ENCODE measurements at regions not wholly inside any gene's neighbourhood (a gene's known extent, or its start where the extent isn't known, plus 50 kb on each side); places are given as distances from the start of the nearest gene placed in this dataset.
"Not testable (repeated sequence)": the region's sequence is repeated elsewhere in the genome, so short reads cannot be mapped to it uniquely, and the experiment has no call there.

DNA sequence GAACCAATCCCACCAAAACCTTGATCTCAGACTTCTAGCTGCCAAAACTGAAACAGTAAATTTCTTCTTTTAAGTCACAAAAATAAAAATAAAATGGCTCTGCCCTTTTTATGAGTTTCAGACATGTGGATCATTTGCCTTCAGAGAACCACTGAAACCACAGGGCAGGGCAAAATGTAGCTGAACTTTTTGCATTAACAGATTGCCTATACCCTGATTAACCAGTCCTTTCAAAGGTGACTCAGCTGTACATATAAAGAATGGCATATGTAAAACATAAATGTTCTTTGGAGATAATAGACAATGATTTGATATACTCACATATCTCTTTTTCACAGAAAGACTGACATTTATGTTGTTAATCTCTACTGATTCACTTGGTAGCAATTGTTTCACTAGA, 187.1 kb upstream of the GRIN3A start (continued):
- TF ChIP-seq, protein P1, sequence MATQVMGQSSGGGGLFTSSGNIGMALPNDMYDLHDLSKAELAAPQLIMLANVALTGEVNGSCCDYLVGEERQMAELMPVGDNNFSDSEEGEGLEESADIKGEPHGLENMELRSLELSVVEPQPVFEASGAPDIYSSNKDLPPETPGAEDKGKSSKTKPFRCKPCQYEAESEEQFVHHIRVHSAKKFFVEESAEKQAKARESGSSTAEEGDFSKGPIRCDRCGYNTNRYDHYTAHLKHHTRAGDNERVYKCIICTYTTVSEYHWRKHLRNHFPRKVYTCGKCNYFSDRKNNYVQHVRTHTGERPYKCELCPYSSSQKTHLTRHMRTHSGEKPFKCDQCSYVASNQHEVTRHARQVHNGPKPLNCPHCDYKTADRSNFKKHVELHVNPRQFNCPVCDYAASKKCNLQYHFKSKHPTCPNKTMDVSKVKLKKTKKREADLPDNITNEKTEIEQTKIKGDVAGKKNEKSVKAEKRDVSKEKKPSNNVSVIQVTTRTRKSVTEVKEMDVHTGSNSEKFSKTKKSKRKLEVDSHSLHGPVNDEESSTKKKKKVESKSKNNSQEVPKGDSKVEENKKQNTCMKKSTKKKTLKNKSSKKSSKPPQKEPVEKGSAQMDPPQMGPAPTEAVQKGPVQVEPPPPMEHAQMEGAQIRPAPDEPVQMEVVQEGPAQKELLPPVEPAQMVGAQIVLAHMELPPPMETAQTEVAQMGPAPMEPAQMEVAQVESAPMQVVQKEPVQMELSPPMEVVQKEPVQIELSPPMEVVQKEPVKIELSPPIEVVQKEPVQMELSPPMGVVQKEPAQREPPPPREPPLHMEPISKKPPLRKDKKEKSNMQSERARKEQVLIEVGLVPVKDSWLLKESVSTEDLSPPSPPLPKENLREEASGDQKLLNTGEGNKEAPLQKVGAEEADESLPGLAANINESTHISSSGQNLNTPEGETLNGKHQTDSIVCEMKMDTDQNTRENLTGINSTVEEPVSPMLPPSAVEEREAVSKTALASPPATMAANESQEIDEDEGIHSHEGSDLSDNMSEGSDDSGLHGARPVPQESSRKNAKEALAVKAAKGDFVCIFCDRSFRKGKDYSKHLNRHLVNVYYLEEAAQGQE (IDR thresholded peaks at IDR 0.05), result no peak
- no peak for TF ChIP-seq RAD21 (IDR thresholded peaks at IDR 0.05)
- TF ChIP-seq HNF4G (IDR thresholded peaks at IDR 0.05), result no peak
- TF ChIP-seq EGR1 (IDR thresholded peaks at IDR 0.05; ENCODE audit: low read depth in 2 of 2), result no peak
- TF ChIP-seq SP1 (IDR thresholded peaks at IDR 0.05), result no peak

DNA sequence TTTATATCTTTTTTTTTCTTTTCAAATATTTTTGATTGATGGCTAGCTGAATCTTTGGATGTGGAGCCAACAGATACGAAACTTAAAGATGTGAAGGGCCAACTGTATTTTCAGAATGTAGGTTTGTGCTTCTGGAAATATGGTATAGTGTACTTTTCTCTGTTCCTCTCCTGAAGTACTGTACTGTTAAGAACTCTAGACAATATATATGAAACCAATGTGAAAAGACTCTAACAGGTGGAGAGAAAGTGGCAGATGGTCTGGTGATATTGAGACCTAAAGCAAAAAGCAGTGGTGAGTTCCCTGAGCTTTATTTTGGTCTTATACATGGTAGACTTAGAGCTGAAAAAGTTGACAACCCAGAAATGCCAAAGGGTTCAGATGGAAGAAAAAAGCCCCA, 185.0 kb upstream of the GRIN3A start:
- no peak overlapping the region for H3K27ac ChIP-seq (ENCODE audit: low read depth in 1 of 2, low read length in 2 of 2)
- H3K9ac ChIP-seq (ENCODE audit: low read depth in 1 of 2, low read length in 2 of 2), result no peak overlapping the region
- H3K4me3 ChIP-seq (ENCODE audit: low read depth in 1 of 3, low read length in 3 of 3), result no peak overlapping the region
- WGBS, result 93% methylated on average over 1 of the region's 1 CpG
- no peaks in the 10 kb centered on the region for H3K36me3 ChIP-seq (ENCODE audit: control insufficient read depth in 4 of 4, insufficient read depth in 3 of 4, low read depth in 1 of 4, low read length in 3 of 4)
- H3K4me1 ChIP-seq (ENCODE audit: control insufficient read depth in 4 of 4, insufficient read depth in 4 of 4, low read length in 3 of 4), result no peaks in the 10 kb centered on the region
- TF ChIP-seq RXRA (IDR thresholded peaks at IDR 0.05) (no peak), ZBTB33 (IDR thresholded peaks at IDR 0.05) (no peak), JUND (IDR thresholded peaks at IDR 0.05) (no peak), TAF1 (conservative IDR thresholded peaks at IDR 0.05) (no peak)
- TF ChIP-seq, protein P2, sequence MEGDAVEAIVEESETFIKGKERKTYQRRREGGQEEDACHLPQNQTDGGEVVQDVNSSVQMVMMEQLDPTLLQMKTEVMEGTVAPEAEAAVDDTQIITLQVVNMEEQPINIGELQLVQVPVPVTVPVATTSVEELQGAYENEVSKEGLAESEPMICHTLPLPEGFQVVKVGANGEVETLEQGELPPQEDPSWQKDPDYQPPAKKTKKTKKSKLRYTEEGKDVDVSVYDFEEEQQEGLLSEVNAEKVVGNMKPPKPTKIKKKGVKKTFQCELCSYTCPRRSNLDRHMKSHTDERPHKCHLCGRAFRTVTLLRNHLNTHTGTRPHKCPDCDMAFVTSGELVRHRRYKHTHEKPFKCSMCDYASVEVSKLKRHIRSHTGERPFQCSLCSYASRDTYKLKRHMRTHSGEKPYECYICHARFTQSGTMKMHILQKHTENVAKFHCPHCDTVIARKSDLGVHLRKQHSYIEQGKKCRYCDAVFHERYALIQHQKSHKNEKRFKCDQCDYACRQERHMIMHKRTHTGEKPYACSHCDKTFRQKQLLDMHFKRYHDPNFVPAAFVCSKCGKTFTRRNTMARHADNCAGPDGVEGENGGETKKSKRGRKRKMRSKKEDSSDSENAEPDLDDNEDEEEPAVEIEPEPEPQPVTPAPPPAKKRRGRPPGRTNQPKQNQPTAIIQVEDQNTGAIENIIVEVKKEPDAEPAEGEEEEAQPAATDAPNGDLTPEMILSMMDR (IDR thresholded peaks at IDR 0.05; ENCODE audit: low read depth, low read length, missing input control), result no peak
- no peaks in the 10 kb centered on the region for H3K27me3 ChIP-seq (ENCODE audit: control insufficient read depth in 4 of 4, insufficient read depth in 4 of 4, low read length in 3 of 4)
- DNase-seq (ENCODE audit: low spot score), result no peak
- no peaks in the 10 kb centered on the region for H3K9me3 ChIP-seq (ENCODE audit: control insufficient read depth in 4 of 4, low read length in 3 of 4)

DNA sequence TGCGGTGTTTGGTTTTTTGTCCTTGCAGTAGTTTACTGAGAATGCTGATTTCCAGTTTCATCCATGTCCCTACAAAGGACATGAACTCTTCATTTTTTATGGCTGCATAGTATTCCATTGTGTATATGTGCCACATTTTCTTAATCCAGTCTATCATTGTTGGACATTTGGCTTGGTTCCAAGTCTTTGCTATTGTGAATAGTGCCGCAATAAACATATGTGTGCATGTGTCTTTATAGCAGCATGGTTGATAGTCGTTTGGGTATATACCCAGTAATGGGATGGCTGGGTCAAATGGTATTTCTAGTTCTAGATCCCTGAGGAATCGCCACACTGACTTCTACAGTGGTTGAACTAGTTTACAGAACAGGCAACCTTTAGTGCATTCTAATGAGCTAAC, 178.5 kb upstream of the GRIN3A start:
- WGBS, result 95% methylated on average over 2 of the region's 4 CpGs
- not testable (repeated sequence) for DNase-seq (ENCODE audit: low spot score)

More for the DNA sequence above, 178.5 kb upstream of the GRIN3A start:
- not testable (repeated sequence) for H3K4me3 ChIP-seq (ENCODE audit: low read depth in 1 of 3, low read length in 3 of 3); H3K27me3 ChIP-seq (ENCODE audit: control insufficient read depth in 4 of 4, insufficient read depth in 4 of 4, low read length in 3 of 4); H3K9ac ChIP-seq (ENCODE audit: low read depth in 1 of 2, low read length in 2 of 2); H3K4me1 ChIP-seq (ENCODE audit: control insufficient read depth in 4 of 4, insufficient read depth in 4 of 4, low read length in 3 of 4); H3K27ac ChIP-seq (ENCODE audit: low read depth in 1 of 2, low read length in 2 of 2); H3K9me3 ChIP-seq (ENCODE audit: control insufficient read depth in 4 of 4, low read length in 3 of 4); H3K36me3 ChIP-seq (ENCODE audit: control insufficient read depth in 4 of 4, insufficient read depth in 3 of 4, low read depth in 1 of 4, low read length in 3 of 4)

All from liver (tissue), 8 donors.